Epithelial cell of proximal tubule (primary cell): ENCODE measurements at regions not wholly inside any gene's neighbourhood (a gene's known extent, or its start where the extent isn't known, plus 50 kb on each side); places are given as distances from the start of the nearest gene placed in this dataset.

Experiments used
- DNase-seq: peaks from one replicate; pipeline ENCODE4 v3.0.0-alpha.2; 2011; ENCODE audit warnings: low read depth
- H3K4me3 ChIP-seq: 2 replicates; pipeline ENCODE4 v1.5.1; 2011; ENCODE audit warnings: low read depth, mild to moderate bottlenecking, low read length
- CTCF ChIP-seq: conservative IDR thresholded peaks from 2 replicates; pipeline ENCODE4 v1.5.1; 2012; ENCODE audit warnings: low read depth, mild to moderate bottlenecking, low read length

- H3K4me3 ChIP-seq: no peak overlapping the region
- no peak for DNase-seq
- TF ChIP-seq CTCF: no peak
Observed at GRCh38 chr11:10379022-10379421, 74.1 kb downstream of the ADM start.

GRCh38 chr11:10379426-10379825 lies 74.6 kb downstream of the ADM start:
- H3K4me3 ChIP-seq: no peak overlapping the region
- TF ChIP-seq CTCF: no peak
- no peak for DNase-seq

GRCh38 chr11:10379871-10380568 lies 75.0 kb upstream of the AMPD3 start:
- DNase-seq: no peak
- no peak for TF ChIP-seq CTCF
- no peak overlapping the region for H3K4me3 ChIP-seq

- DNase-seq: no peak
- H3K4me3 ChIP-seq: no peak overlapping the region
- TF ChIP-seq CTCF: no peak
Observed at GRCh38 chr11:10380921-10381320, 74.1 kb upstream of the AMPD3 start.

- no peak overlapping the region for H3K4me3 ChIP-seq
- no peak for DNase-seq
- TF ChIP-seq CTCF: no peak
Observed at GRCh38 chr11:10381736-10382135, 73.3 kb upstream of the AMPD3 start.

GRCh38 chr11:10382518-10382917 lies 72.5 kb upstream of the AMPD3 start:
- DNase-seq: no peak
- TF ChIP-seq CTCF: no peak
- H3K4me3 ChIP-seq: no peak overlapping the region

GRCh38 chr11:10385696-10386095 lies 69.4 kb upstream of the AMPD3 start:
- no peak for TF ChIP-seq CTCF
- DNase-seq: no peak
- H3K4me3 ChIP-seq: no peak overlapping the region
